Peyer's patch (tissue), 4 donors: ENCODE measurements at regions not wholly inside any gene's neighbourhood (a gene's known extent, or its start where the extent isn't known, plus 50 kb on each side); places are given as distances from the start of the nearest gene placed in this dataset.

Experiments
- POLR2A ChIP-seq, 2 donors: fragments of 450-650 bp; IDR thresholded peaks; one replicate each; pipeline ENCODE4 v1.5.1; 2017; ENCODE audit warnings: antibody characterized with exemption in 2 of 2, mild to moderate bottlenecking in 2 of 2, moderate library complexity in 2 of 2
- TF ChIP-seq, protein P1 (sequence below), 6 experiments: fragments of 450-650 bp in 4 of 6; fragments of 200-600 bp in 2 of 6; sonication (generic) in 1 of 6; IDR thresholded peaks; one replicate each; pipeline ENCODE4 v1.5.1; 2017 to 2019; ENCODE audit warnings: antibody characterized with exemption in 6 of 6, mild to moderate bottlenecking in 3 of 6, moderate library complexity in 1 of 6

DNA sequence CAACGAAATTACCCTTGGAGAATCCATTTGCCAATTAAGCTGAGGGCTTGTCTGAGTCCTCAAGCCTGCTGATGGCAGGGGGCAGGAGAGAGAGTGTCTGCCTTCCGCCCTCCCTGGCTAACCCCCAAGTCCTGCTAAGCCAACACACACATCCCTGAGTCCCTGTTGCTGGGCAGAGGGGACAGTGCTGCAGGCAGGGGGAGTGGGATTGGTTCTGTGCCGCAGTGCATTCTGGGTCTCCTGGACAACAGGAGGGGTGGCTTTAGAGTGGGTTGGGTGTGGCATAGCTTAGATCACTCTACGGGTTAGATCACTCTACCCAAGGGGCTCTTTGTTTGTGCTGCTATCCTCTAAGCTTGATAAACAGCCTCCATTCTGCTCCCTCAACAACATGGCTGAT lies 427.7 kb downstream of the CDK5RAP2 start:
- TF ChIP-seq, protein P1, sequence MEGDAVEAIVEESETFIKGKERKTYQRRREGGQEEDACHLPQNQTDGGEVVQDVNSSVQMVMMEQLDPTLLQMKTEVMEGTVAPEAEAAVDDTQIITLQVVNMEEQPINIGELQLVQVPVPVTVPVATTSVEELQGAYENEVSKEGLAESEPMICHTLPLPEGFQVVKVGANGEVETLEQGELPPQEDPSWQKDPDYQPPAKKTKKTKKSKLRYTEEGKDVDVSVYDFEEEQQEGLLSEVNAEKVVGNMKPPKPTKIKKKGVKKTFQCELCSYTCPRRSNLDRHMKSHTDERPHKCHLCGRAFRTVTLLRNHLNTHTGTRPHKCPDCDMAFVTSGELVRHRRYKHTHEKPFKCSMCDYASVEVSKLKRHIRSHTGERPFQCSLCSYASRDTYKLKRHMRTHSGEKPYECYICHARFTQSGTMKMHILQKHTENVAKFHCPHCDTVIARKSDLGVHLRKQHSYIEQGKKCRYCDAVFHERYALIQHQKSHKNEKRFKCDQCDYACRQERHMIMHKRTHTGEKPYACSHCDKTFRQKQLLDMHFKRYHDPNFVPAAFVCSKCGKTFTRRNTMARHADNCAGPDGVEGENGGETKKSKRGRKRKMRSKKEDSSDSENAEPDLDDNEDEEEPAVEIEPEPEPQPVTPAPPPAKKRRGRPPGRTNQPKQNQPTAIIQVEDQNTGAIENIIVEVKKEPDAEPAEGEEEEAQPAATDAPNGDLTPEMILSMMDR (IDR thresholded peaks at IDR 0.05), result no peak
- TF ChIP-seq POLR2A (IDR thresholded peaks at IDR 0.05), result no peak
